Mammary epithelial cell (primary cell): ENCODE measurements at regions not wholly inside any gene's neighbourhood (a gene's known extent, or its start where the extent isn't known, plus 50 kb on each side); places are given as distances from the start of the nearest gene placed in this dataset.

Source experiments
- EZH2 ChIP-seq: IDR thresholded peaks from 2 replicates; pipeline ENCODE4 v1.6.1; 2012; ENCODE audit warnings: low read length, inconsistent platforms, borderline replicate concordance
- TF ChIP-seq, protein P1 (sequence below), 2 donors: IDR thresholded peaks in 1 of 2; conservative IDR thresholded peaks in 1 of 2; 2 replicates each; pipeline ENCODE4 v1.5.1; 2011 to 2012; ENCODE audit warnings: inconsistent platforms in 2 of 2, low read length in 2 of 2, mild to moderate bottlenecking in 2 of 2, control low read depth in 1 of 2, low read depth in 1 of 2; ENCODE audit not compliant: insufficient read depth in 1 of 2; ENCODE audit errors: extremely low read depth in 1 of 2

DNA sequence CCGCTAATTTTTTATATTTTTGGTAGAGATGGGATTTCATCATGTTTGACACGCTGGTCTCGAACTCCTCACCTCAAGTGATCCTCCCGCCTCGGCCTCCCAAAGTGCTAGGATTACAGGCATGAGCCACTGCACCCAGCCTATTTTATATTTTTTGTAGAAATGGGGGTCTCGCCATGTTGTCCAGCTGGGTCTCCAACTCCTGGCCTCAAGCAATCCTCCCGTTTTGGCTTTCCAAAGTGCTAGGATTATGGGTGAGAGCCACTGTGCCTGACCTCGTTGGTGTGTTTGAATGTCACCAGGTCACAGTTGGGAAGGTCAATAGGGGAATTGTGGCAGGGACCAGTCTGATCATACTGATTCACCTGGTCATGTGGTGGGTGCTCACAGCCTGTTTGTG is 56.7 kb upstream of the NKD1 start:
- TF ChIP-seq, protein P1, sequence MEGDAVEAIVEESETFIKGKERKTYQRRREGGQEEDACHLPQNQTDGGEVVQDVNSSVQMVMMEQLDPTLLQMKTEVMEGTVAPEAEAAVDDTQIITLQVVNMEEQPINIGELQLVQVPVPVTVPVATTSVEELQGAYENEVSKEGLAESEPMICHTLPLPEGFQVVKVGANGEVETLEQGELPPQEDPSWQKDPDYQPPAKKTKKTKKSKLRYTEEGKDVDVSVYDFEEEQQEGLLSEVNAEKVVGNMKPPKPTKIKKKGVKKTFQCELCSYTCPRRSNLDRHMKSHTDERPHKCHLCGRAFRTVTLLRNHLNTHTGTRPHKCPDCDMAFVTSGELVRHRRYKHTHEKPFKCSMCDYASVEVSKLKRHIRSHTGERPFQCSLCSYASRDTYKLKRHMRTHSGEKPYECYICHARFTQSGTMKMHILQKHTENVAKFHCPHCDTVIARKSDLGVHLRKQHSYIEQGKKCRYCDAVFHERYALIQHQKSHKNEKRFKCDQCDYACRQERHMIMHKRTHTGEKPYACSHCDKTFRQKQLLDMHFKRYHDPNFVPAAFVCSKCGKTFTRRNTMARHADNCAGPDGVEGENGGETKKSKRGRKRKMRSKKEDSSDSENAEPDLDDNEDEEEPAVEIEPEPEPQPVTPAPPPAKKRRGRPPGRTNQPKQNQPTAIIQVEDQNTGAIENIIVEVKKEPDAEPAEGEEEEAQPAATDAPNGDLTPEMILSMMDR (conservative IDR thresholded peaks at IDR 0.05 in 1 of 2, IDR thresholded peaks at IDR 0.05 in 1 of 2; ENCODE audit: extremely low read depth in 1 of 2, insufficient read depth in 1 of 2, low read depth in 1 of 2, low read length in 2 of 2): no peak
- no peak for TF ChIP-seq EZH2
